GM12878 (cell line): ENCODE measurements at regions not wholly inside any gene's neighbourhood (a gene's known extent, or its start where the extent isn't known, plus 50 kb on each side); places are given as distances from the start of the nearest gene placed in this dataset.

Source experiments
- BHLHE40 ChIP-seq, 2 experiments: fragments of 450-650 bp in 1 of 2; IDR thresholded peaks; 2 replicates each; pipeline ENCODE4 v1.6.1; 2011 to 2017; ENCODE audit warnings: low read depth in 2 of 2, borderline replicate concordance in 1 of 2, improper control_type of control experiment in 1 of 2, low read length in 1 of 2, mild to moderate bottlenecking in 1 of 2
- IRF3 ChIP-seq: fragments of 450-650 bp; IDR thresholded peaks from 2 replicates; pipeline ENCODE4 v1.6.1; 2014; ENCODE audit warnings: mild to moderate bottlenecking
- MTA2 ChIP-seq: fragments of 450-650 bp; IDR thresholded peaks from 2 replicates; pipeline ENCODE4 v1.6.1; 2016; ENCODE audit warnings: low read depth, mild to moderate bottlenecking, moderate library complexity
- MYC ChIP-seq: IDR thresholded peaks from 2 replicates; pipeline ENCODE4 v1.6.1; 2011; ENCODE audit warnings: mild to moderate bottlenecking, low read length, moderate library complexity, inconsistent platforms; ENCODE audit not compliant: insufficient read depth, insufficient replicate concordance, insufficient read length, severe bottlenecking
- POLR2AphosphoS2 ChIP-seq: IDR thresholded peaks from 2 replicates; pipeline ENCODE4 v1.6.1; 2011; ENCODE audit warnings: low read depth, mild to moderate bottlenecking, low read length, improper control_type of control experiment, moderate library complexity
- REST ChIP-seq: IDR thresholded peaks from 2 replicates; pipeline ENCODE4 v1.6.1; 2012; ENCODE audit warnings: mild to moderate bottlenecking, low read depth, low read length
- USF2 ChIP-seq: IDR thresholded peaks from 2 replicates; pipeline ENCODE4 v1.6.1; 2011; ENCODE audit warnings: low read depth, low read length, improper control_type of control experiment, borderline replicate concordance
- ZNF207 ChIP-seq: fragments of 450-650 bp; IDR thresholded peaks from 2 replicates; pipeline ENCODE4 v1.6.1; 2014; ENCODE audit warnings: antibody characterized with exemption, mild to moderate bottlenecking, borderline replicate concordance

GRCh38 chrX:519741-520140 lies 110.8 kb upstream of the SHOX start:
- TF ChIP-seq IRF3 = no peak
- no peak for TF ChIP-seq REST
- no peak for TF ChIP-seq USF2
- no peak for TF ChIP-seq MYC
- no peak for TF ChIP-seq POLR2AphosphoS2
- TF ChIP-seq BHLHE40 (IDR thresholded peaks at IDR 0.05; ENCODE audit: borderline replicate concordance in 1 of 2, low read depth in 2 of 2, low read length in 1 of 2) = no peak
- no peak for TF ChIP-seq MTA2
- no peak for TF ChIP-seq ZNF207
